CD4-positive, CD25-positive, alpha-beta regulatory T cell (primary cell): ENCODE measurements at regions not wholly inside any gene's neighbourhood (a gene's known extent, or its start where the extent isn't known, plus 50 kb on each side); places are given as distances from the start of the nearest gene placed in this dataset.

Source experiments
- ATAC-seq, 2 donors: fragments of 150-1000 bp; cut with Tn5 transposase; one replicate each; pipeline ENCODE4 v1.10.0; 2021; ENCODE audit warnings: low read depth in 2 of 2, moderate number of reproducible peaks in 2 of 2, moderate library complexity in 1 of 2
- DNase-seq, 3 donors: peaks; one replicate each; pipeline versions ENCODE4 v3.0.0 to v3.0.0-alpha.2; 2012 to 2022; ENCODE audit warnings: mixed read lengths in 1 of 3
- H3K27ac ChIP-seq: one replicate; pipeline ENCODE4 v1.7.0; 2013; ENCODE audit warnings: mild to moderate bottlenecking, low read length; ENCODE audit not compliant: insufficient read depth, poor library complexity, severe bottlenecking
- H3K27me3 ChIP-seq: one replicate; pipeline ENCODE4 v1.7.0; 2013; ENCODE audit warnings: low read length; ENCODE audit not compliant: control insufficient read depth, insufficient read depth
- H3K36me3 ChIP-seq: one replicate; pipeline ENCODE4 v1.7.0; 2013; ENCODE audit warnings: mild to moderate bottlenecking, low read length, moderate library complexity; ENCODE audit not compliant: control insufficient read depth, insufficient read depth
- H3K4me1 ChIP-seq: 2 replicates; pipeline ENCODE4 v1.7.0; 2013; ENCODE audit warnings: mild to moderate bottlenecking, low read length; ENCODE audit not compliant: insufficient read depth, control insufficient read depth, poor library complexity, severe bottlenecking
- H3K4me3 ChIP-seq: one replicate; pipeline ENCODE4 v1.7.0; 2013; ENCODE audit warnings: low read depth, mild to moderate bottlenecking, low read length, moderate library complexity
- H3K9me3 ChIP-seq, 2 experiments: 1 replicate in 1 of 2; 2 replicates in 1 of 2; pipeline ENCODE4 v1.7.0; 2013; ENCODE audit warnings: low read length in 2 of 2, mild to moderate bottlenecking in 1 of 2, moderate library complexity in 1 of 2; ENCODE audit not compliant: control insufficient read depth in 2 of 2
- H3K27ac Mint-ChIP-seq, 3 donors: one replicate each; pipeline ENCODE4 v1.8.0; 2020 to 2022; ENCODE audit warnings: mild to moderate bottlenecking in 3 of 3, mixed read lengths in 3 of 3, moderate library complexity in 2 of 3
- H3K27me3 Mint-ChIP-seq: one replicate; pipeline ENCODE4 v1.8.0; 2022; ENCODE audit warnings: mild to moderate bottlenecking, mixed read lengths
- H3K36me3 Mint-ChIP-seq: one replicate; pipeline ENCODE4 v1.8.0; 2020; ENCODE audit warnings: mixed read lengths
- H3K4me1 Mint-ChIP-seq, 4 donors: one replicate each; pipeline ENCODE4 v1.8.0; 2020 to 2022; ENCODE audit warnings: mixed read lengths in 4 of 4, mild to moderate bottlenecking in 1 of 4
- H3K4me3 Mint-ChIP-seq, 4 donors: one replicate each; pipeline ENCODE4 v1.8.0; 2020 to 2022; ENCODE audit warnings: mild to moderate bottlenecking in 4 of 4, mixed read lengths in 4 of 4, moderate library complexity in 3 of 4
- H3K9me3 Mint-ChIP-seq, 7 donors: one replicate each; pipeline ENCODE4 v1.8.0; 2020 to 2022; ENCODE audit warnings: mixed read lengths in 7 of 7, mild to moderate bottlenecking in 3 of 7, moderate library complexity in 2 of 7

DNA sequence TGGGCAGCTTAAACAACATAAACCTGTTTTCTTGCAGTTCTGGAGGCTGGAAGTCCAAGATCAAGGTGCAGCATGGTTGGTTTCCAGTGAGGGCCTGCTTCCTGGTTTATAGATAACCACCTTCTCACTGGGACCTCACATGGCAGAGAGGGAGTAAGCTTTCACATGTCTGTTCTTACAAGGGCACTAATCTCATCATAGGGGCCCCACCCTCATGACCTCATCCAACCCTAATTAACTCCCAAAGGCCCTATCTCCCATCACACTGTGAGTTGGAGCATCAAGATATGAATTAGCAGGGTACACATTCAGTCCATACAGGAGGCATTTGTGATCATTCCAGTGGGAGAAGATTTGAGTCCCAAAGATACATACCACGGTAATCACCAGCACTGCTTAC, 50.5 kb upstream of the GRIN2A start:
- no peaks in the 10 kb centered on the region for H3K36me3 Mint-ChIP-seq
- no peaks in the 10 kb centered on the region for H3K4me1 ChIP-seq
- H3K36me3 ChIP-seq, result no peaks in the 10 kb centered on the region
- H3K27me3 Mint-ChIP-seq, result peaks cover 14% of the 10 kb centered on the region
- no peak overlapping the region for H3K27ac Mint-ChIP-seq
- no peaks in the 10 kb centered on the region for H3K4me1 Mint-ChIP-seq
- H3K9me3 ChIP-seq, result peaks cover 2 to 8% of the 10 kb centered on the region in 2 experiments
- H3K27me3 ChIP-seq, result no peaks in the 10 kb centered on the region
- H3K4me3 ChIP-seq, result no peak overlapping the region
- no peak overlapping the region for H3K4me3 Mint-ChIP-seq
- ATAC-seq (no peak), DNase-seq (no peak)
- peaks cover 0 to 21% (median 6%) of the 10 kb centered on the region in 7 donors for H3K9me3 Mint-ChIP-seq
- no peak overlapping the region for H3K27ac ChIP-seq

DNA sequence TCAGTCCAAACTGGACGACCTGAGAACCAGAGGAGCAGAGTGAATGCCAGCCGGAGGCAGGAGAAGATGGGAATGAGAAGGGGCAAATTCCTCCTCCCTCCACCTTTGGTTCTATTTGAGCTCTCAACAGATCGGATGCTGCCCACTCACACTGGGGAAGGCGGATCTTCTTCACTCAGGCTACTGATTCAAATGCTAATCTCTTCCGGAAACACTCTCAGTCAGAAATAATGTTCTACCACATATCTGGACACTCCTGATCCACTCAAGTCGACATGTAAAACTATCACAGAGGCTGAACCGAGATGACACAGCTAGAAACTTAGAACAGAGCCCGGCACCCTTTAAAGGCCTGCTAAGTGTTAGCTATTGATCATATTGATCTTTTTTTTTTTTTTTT, 57.4 kb upstream of the GRIN2A start:
- ATAC-seq, result no peak
- H3K27ac Mint-ChIP-seq, result no peak overlapping the region
- Histone ChIP-seq H3K36me3 (no peaks in the 10 kb centered on the region), H3K4me1 (no peaks in the 10 kb centered on the region), H3K27me3 (no peaks in the 10 kb centered on the region), H3K4me3 (no peak overlapping the region), H3K27ac (no peak overlapping the region), H3K9me3 (no peaks in the 10 kb centered on the region)
- peaks cover 0 to 3% (median 0%) of the 10 kb centered on the region in 7 donors for H3K9me3 Mint-ChIP-seq
- no peaks in the 10 kb centered on the region for H3K36me3 Mint-ChIP-seq
- no peak overlapping the region for H3K4me3 Mint-ChIP-seq
- peaks cover 11% of the 10 kb centered on the region for H3K27me3 Mint-ChIP-seq
- no peak for DNase-seq
- H3K4me1 Mint-ChIP-seq, result no peaks in the 10 kb centered on the region

DNA sequence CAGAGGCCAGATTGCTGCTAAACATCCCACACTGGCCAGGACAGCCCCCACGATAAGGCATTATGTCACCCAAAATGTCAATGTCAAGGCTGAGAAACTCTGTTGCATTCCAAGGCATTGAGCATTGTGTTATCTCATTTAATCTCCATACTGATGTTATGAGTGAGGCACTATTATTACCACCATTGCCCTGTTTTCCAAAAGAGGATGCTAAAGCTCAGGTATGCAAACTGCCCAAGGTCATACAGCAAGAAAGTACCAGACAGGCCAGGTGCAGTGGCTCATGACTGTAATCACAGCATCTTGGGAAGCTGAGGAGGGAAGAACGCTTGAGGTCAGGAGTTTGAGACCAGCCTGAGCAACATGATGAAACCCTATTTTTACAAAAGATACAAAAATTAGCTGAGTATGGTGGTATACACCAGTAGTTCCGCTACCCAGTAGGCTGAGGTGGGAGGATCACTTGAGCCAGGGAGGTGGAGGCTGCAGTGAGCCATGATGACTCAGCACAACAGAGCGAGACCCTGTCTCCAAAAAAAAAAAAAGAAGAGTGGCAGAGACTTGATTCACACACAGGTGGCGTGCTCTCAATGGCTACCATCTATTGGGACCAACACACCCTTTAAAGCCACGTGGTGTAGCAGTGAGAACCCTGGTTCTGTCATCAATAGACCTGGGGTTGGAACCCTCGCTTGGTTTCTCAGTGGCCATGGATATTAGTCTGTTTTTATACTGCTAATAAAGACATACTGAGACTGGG, 58.8 kb upstream of the GRIN2A start:
- peaks cover 11% of the 10 kb centered on the region for H3K27me3 Mint-ChIP-seq
- no peak overlapping the region for H3K27ac ChIP-seq
- H3K9me3 Mint-ChIP-seq, result peaks cover 0 to 2% (median 0%) of the 10 kb centered on the region in 7 donors
- H3K27me3 ChIP-seq, result peaks cover 3% of the 10 kb centered on the region
- ATAC-seq (no peak), DNase-seq (no peak)
- H3K27ac Mint-ChIP-seq, result no peak overlapping the region
- H3K4me1 Mint-ChIP-seq, result no peaks in the 10 kb centered on the region
- H3K9me3 ChIP-seq, result no peaks in the 10 kb centered on the region
- no peak overlapping the region for H3K4me3 Mint-ChIP-seq
- no peak overlapping the region for H3K4me3 ChIP-seq
- no peaks in the 10 kb centered on the region for H3K4me1 ChIP-seq
- H3K36me3 ChIP-seq, result no peaks in the 10 kb centered on the region
- H3K36me3 Mint-ChIP-seq, result no peaks in the 10 kb centered on the region

DNA sequence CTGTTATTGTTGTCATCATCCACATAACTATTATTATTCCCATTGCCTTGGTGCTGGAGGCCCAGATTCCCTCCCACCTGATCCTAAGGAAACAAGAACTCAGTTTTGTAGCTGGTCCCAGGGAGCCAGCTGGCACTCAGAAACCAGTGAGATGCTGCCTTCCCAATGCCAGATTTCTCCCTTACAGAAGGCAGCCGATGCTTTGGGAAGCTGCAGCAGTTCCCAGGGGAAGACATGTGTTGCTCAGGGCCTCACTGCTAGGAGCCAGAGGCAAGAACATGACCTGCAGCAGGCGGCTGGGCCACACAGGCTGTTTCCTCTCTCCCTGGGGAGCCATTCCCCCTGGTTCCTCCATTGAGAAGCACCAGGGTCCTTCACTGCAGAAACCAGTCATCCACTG, 59.9 kb upstream of the GRIN2A start:
- no peaks in the 10 kb centered on the region for H3K9me3 ChIP-seq
- peaks cover 0 to 2% (median 0%) of the 10 kb centered on the region in 7 donors for H3K9me3 Mint-ChIP-seq
- H3K4me3 Mint-ChIP-seq, result no peak overlapping the region

DNA sequence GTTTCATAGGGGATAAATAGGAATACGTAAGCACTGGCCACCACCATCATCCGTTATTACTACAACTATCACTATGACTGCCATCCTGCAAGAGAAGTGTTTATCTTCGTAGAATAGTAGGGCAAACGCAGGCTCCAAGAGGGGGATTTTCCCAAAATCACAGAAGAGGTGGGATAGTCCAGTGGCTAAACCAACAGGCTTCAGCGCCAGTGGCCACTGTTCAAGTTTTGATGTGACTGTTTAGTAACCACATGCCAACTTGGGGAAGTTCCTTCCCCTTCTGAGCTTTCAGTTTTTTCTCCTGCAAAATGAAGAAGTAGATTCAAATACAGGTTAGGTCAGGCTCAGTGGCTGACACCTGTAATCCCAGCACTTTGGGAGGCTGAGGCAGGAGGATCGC, 60.7 kb upstream of the GRIN2A start:
- Histone ChIP-seq H3K4me1 (no peaks in the 10 kb centered on the region), H3K4me3 (no peak overlapping the region), H3K36me3 (no peaks in the 10 kb centered on the region), H3K9me3 (no peaks in the 10 kb centered on the region), H3K27ac (no peak overlapping the region), H3K27me3 (peaks cover 3% of the 10 kb centered on the region)
- no peak overlapping the region for H3K27ac Mint-ChIP-seq
- H3K27me3 Mint-ChIP-seq, result peaks cover 11% of the 10 kb centered on the region
- ATAC-seq (no peak), DNase-seq (no peak)
- H3K4me1 Mint-ChIP-seq, result no peaks in the 10 kb centered on the region
- no peak overlapping the region for H3K4me3 Mint-ChIP-seq
- H3K36me3 Mint-ChIP-seq, result no peaks in the 10 kb centered on the region
- peaks cover 0 to 2% (median 0%) of the 10 kb centered on the region in 7 donors for H3K9me3 Mint-ChIP-seq

More for the DNA sequence above, 59.9 kb upstream of the GRIN2A start:
- DNase-seq, result no peak
- H3K27me3 Mint-ChIP-seq, result peaks cover 11% of the 10 kb centered on the region
- Histone ChIP-seq H3K36me3 (no peaks in the 10 kb centered on the region), H3K4me1 (no peaks in the 10 kb centered on the region), H3K4me3 (no peak overlapping the region), H3K27me3 (peaks cover 3% of the 10 kb centered on the region), H3K27ac (no peak overlapping the region)
- no peak overlapping the region for H3K27ac Mint-ChIP-seq
- no peak for ATAC-seq
- H3K4me1 Mint-ChIP-seq, result no peaks in the 10 kb centered on the region
- no peaks in the 10 kb centered on the region for H3K36me3 Mint-ChIP-seq

DNA sequence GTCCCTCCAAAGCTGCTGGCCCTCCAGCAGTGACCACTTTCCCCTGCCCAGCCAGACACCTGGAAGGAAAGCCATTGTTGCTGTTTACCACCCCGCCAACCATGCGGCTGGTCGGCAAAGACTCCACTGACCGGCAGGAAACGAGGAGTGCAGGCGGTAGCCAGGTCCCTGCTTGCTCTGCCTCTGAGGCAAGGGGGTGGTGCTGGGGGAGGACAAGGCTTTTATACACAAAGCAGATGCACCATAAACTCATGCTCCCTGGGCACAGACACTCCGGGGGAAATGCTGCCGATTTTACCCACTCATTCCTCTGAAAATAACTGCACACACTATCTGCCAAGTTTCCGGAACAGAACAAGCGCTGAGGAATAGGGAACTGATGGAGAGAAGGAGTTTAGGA, 62.8 kb upstream of the GRIN2A start:
- ATAC-seq, result no peak
- H3K9me3 Mint-ChIP-seq, result peaks cover 0 to 2% (median 0%) of the 10 kb centered on the region in 7 donors
- DNase-seq, result no peak
- no peaks in the 10 kb centered on the region for H3K4me1 Mint-ChIP-seq
- no peaks in the 10 kb centered on the region for H3K36me3 Mint-ChIP-seq
- Histone ChIP-seq H3K9me3 (no peaks in the 10 kb centered on the region), H3K36me3 (no peaks in the 10 kb centered on the region), H3K4me3 (no peak overlapping the region), H3K27ac (no peak overlapping the region), H3K4me1 (no peaks in the 10 kb centered on the region), H3K27me3 (peaks cover 3% of the 10 kb centered on the region)
- peaks cover 9% of the 10 kb centered on the region for H3K27me3 Mint-ChIP-seq
- no peak overlapping the region for H3K4me3 Mint-ChIP-seq
- no peak overlapping the region for H3K27ac Mint-ChIP-seq

DNA sequence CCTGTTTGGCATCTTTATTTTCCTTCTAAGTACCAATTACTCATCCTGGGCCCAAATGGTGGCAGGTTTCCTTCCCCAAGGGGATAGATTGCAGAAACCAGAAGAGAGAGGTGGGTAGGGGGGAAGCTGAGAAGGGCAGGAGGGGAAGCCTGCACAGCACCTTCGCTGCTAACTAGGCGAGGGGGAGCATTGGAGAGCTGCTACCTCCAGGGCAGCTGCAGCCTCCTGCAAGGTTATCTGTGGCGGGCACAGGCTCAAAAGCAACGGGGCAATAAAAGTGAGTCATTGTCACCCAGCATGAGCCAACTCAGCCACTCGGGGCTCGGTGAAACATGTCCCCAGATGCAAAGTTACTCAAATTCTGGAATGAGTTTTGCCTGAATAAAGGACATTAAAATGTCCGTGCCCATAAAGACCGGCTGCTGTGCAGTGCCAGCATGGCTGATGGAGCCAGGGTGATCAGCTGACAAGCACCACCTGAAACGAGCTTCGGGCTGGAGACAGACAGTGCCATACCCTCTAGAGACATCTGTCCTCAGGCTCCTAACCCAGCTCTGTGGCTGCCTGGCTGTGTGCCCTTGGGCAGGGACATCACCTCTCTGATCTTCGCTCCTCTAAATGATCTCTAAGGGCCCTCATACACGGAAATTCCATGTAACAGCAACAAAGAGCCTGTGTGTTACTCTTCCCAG, 68.1 kb upstream of the GRIN2A start:
- Mint-ChIP-seq H3K27me3 (peaks cover 10% of the 10 kb centered on the region), H3K4me1 (no peaks in the 10 kb centered on the region), H3K36me3 (no peaks in the 10 kb centered on the region), H3K9me3 (no peaks in the 10 kb centered on the region), H3K27ac (no peak overlapping the region), H3K4me3 (no peak overlapping the region)
- Histone ChIP-seq H3K4me1 (no peaks in the 10 kb centered on the region), H3K27me3 (peaks cover 1% of the 10 kb centered on the region), H3K4me3 (no peak overlapping the region), H3K27ac (no peak overlapping the region), H3K36me3 (no peaks in the 10 kb centered on the region), H3K9me3 (no peaks in the 10 kb centered on the region)
- ATAC-seq, result no peak
- no peak for DNase-seq

DNA sequence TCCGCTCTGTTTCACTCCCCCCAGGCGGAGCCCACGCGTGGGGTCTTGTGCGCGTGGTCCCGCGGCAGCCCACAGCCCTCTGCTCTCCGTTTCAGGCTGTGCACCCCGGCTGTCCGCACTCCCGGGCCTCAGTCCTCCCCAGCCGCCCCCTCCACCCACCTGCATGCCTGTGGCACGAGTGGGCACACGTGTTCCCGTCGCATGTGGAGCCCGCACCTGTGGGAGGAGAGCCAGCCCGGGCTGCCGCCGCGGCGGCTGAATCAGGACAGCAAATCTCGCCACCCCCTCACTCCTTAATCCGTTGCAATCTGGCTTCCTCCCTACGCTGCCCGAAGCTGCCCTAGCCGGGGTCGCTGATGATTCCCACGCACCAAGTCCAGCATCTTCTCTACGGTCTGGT, 69.9 kb upstream of the GRIN2A start:
- H3K27me3 ChIP-seq, result no peaks in the 10 kb centered on the region
- H3K4me1 ChIP-seq, result peaks cover 6% of the 10 kb centered on the region
- no peak overlapping the region for H3K4me3 ChIP-seq
- Mint-ChIP-seq H3K9me3 (no peaks in the 10 kb centered on the region), H3K36me3 (no peaks in the 10 kb centered on the region), H3K27me3 (peaks cover 10% of the 10 kb centered on the region), H3K27ac (no peak overlapping the region), H3K4me3 (no peak overlapping the region), H3K4me1 (peaks cover 0 to 10% (median 0%) of the 10 kb centered on the region in 4 donors)
- no peak for ATAC-seq
- no peak overlapping the region for H3K27ac ChIP-seq
- DNase-seq, result no peak
- no peaks in the 10 kb centered on the region for H3K36me3 ChIP-seq
- H3K9me3 ChIP-seq, result no peaks in the 10 kb centered on the region
